ENCODE measurements at regions not wholly inside any gene's neighbourhood (a gene's known extent, or its start where the extent isn't known, plus 50 kb on each side); places are given as distances from the start of the nearest gene placed in this dataset.

DNA sequence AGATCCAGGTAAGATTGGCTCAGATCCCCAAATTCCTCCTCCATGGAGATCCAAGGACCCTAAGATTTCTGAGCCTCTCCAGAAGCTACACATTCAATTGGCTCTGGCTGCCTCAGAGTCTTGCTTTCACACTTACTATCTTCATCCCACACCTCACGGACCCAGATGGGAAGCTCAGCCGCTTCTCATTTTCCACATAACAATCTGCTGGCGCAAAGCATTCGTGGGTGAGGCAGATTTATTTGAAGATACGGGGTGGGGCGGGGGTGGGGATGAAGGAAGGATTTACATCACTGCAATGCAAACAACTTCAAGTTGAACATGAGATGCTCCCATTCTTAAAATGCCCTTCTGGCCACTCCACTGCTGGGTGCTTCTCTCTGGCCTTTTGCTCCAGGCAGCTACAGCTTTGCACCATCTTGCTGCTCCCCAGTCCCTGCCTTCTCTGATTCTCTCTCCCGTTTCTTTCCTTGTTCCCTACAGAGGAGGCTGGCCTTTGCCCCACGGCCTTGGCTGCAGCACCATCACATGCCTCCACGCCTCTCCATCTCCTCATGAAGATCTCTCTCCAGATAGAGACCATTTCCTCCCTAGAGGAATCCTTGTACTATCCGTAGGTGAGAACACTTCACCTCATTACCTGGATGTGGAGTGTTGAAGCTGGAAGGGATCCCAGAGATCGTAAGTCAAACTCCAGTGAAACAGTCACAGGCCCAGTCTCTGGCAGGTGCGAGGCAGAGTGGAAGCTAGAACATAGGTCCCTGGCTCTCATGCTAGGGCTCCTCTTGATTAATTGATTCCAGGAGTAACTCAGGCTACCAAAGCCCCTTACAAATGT, 175.9 kb downstream of the RPLP1 start:
- DNase-seq: no peak

- no peak for DNase-seq
Measured at GRCh38 chr15:69629631-69630161, 177.1 kb downstream of the RPLP1 start.

- DNase-seq: no peak
Measured at GRCh38 chr15:69631005-69631404, 178.4 kb downstream of the RPLP1 start.

DNA sequence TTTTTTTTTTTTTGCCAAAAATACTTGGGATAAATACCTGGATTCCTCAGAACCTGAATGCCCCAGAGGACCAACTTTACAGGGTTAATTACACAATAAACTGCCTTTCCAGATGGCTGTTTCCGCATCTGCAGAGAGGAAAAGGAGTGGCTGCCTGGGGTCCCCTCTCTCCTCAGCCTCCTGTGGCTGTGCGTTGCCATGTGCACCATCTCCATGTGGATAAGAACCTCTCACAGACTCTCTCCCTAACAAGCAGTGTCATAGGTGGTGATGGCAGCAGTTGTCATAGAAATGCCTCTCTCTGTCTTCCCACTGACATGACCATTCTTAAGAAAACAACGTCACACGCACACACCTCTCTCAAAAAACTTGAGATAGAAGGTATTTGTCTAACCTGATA, 179.4 kb downstream of the RPLP1 start:
- no peak for DNase-seq

- no peak for DNase-seq
Measured at GRCh38 chr15:69634860-69635259, 182.2 kb downstream of the RPLP1 start.

GRCh38 chr15:69636169-69636915, 183.7 kb downstream of the RPLP1 start:
- no peak for DNase-seq

GRCh38 chr15:69637818-69638217, 185.2 kb downstream of the RPLP1 start:
- no peak for DNase-seq

DNA sequence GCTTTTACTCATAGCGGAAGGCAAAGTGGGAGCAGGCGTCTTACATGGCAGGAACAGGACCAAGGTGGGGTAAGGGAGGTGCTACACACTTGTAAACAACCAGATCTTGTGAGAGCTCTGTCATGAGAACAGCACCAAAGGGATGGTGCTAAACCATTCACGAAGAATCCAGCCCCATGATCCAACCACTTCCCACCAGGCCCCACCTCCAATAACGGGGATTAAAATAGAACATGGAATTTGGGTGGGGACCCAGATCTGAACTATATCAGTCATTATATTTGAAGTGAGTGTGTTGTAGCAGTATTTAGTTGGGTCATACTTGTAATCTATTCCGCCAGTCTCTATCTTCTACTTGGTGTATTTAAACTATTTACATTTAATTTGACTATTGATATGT, 190.9 kb downstream of the RPLP1 start:
- no peak for DNase-seq

- no peak for DNase-seq
Measured at GRCh38 chr15:69643971-69644370, 191.4 kb downstream of the RPLP1 start.

GRCh38 chr15:69644876-69645275, 192.3 kb downstream of the RPLP1 start:
- no peak for DNase-seq

GRCh38 chr15:69647142-69647513, 194.5 kb downstream of the RPLP1 start:
- DNase-seq: no peak

- DNase-seq: no peak
Measured at GRCh38 chr15:69648212-69648611, 195.6 kb downstream of the RPLP1 start.

DNA sequence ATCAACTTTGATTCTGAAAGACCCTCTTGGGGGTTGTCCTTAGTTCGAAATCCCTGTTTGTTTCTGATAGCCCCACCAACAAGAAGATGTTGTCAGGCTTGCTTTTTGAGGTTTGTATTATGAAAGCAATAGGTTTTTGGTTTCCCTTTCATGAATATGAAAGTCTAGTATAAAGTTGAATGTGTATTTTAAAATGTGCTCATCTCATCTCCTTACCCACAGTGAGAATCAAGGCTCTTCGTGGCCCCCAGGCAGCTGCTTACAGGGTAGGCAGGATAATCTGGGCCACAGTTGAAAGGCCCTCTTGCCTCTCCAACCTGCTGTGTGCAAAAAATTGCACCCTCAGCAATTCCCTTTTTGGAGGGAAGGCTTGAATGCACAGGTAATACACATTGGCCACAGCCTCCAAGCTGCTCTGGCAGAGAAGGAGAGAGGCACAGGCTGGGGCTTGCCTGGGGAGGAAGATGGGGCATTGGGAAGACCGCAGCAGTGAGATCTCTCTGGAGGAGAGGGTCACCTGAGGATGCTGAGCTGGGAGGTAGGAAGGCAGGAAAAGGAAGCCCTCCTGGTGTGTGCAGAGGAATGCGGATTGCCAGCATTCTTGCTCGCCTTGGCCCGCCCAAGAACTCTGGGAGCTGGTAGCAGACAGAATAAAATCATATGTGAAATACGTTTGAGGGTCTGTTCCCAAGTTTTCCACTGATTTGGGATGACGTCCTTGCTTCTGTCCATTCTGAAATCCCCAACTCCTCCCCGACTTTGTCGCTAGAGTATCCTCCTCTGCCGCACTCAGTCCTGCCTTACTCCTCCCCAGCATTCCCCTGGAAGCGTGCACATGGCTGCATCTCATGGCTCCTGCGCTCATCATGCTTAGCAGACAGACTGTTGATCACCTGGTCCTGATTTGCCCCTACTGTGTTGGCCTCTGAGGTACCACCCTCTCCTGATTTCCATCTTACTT, 196.4 kb downstream of the RPLP1 start:
- DNase-seq: no peak

DNA sequence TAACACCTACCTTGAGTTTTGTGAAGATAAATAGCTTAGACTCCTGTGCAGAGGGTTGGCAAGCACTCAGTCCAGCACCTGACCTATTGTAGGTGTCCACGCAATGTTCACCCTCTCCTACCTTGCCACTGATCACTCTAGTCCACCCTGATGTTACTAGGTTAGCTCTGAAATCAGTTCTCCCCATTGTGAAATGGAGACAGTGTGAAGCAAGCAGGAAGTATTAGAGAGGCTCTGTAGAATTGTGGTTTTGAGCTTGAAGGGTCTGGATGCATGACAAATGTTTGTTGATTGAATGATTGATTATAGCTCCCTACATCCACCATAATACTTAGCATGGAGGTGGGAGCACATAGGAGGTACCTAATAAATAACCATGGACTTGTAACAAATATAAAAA, 199.7 kb downstream of the RPLP1 start:
- DNase-seq: no peak

- DNase-seq: no peak
Measured at GRCh38 chr15:69652751-69653305, 200.2 kb downstream of the RPLP1 start.

GRCh38 chr15:69653306-69653705, 200.7 kb downstream of the RPLP1 start:
- no peak for DNase-seq

DNA sequence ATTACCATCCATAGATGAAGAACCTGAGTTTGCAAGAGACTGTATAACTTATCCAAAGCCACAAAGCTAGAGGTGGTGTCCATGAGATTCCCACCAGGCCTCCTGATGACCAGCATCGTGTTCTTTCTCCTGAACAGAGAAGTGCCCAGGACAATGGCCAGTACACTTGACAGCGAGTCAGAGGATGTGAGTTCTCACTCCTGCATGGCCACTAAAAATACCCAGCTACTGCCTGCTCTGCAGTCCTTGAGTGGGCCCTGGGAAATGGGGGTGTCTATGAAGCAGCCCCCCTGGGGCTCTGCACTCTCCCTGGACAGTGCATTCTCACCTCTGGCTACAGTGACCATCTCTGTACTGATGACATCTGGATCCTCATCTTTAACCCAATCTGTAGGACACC, 201.2 kb downstream of the RPLP1 start:
- DNase-seq: no peak

- no peak for DNase-seq
Measured at GRCh38 chr15:69656271-69657030, 203.8 kb downstream of the RPLP1 start.

DNA sequence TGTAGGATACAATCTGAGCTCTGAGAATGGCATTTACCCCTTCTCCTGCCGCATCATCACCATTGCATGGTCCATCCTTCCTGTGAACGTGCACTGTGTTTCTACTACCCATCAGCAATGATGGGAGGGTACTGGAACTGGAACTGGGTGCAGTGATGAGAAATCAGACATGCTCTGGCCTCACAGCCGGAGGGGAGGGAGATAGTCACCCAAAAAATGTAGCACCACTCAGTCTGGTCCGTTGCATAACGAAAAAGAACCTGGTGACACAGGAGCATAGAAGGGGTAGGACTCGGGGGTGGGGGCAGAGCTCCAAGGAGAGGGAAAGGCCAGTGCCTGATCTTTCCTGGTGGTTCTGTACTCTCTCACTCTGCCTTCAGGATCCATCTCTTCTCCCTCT, 205.0 kb downstream of the RPLP1 start:
- no peak for DNase-seq

DNA sequence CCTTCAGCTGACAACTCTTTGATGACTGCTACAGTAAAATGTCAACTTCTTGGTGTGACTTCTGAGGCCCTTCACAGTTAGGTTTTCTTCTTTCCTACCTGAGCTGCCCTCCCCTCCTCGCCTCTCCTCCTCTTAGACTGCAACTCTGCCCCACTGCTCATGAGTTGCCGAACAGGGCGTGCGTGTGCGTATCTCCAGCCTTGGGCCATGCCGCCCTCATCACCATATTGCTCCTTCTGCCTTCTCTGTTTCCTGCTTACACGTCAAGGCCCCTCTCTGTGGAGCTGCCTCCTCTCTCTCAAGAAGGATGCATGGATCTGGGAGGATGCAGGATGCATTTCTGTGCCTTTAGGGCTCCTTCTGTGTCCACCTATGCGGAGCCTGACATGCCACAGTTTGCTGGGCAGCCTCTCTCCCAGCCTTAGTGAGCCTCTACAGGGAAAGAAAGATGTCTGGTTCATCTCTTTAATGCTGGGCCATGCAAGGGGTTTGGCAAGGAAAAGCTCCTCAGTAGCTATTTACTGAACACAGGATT, 205.9 kb downstream of the RPLP1 start:
- DNase-seq: no peak

GRCh38 chr15:69659454-69660050, 206.9 kb downstream of the RPLP1 start:
- DNase-seq: no peak
